ENCODE measurements at regions not wholly inside any gene's neighbourhood (a gene's known extent, or its start where the extent isn't known, plus 50 kb on each side); places are given as distances from the start of the nearest gene placed in this dataset.

DNA sequence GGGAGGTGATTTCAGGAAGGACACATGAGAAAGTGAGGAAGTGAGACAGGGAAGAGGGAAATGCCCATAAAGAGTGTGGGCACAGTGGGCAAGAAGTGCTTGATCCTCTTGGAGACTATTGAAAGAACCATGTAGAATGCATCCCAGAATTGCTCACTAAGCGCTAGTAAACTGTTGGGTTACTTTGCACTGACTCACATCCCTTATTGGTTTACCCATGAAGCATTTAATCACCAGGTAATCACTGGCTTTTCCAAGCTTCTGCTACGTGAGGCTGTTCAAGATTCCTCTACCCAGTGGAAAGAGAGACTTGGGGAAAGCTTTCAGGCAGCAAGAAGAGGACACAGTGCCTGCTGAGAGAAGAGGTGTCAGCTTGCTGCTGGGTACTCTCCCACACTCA lies 410.0 kb upstream of the JAG1 start:
- no peak for DNase-seq (ENCODE audit: low read depth in 2 of 2)

DNA sequence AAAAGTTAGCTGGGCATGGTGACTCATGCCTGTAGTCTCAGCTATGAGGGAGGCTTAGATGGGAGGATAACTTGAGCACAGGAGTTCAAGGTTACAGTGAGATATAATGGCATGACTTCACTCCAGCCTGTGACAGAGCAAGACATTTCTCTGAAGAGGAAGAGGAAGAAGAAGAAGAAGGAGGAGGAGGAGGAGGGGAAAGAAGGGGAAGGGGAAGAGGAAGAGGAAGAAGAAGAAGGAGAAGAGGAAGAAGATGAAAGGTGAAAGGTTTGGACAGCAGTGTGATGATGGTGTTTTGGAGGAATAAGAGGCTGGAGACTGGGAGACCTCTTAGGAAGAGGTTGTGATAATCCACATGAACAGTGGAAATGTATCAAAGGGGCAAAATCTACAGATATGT lies 410.7 kb upstream of the JAG1 start:
- DNase-seq (ENCODE audit: low read depth in 2 of 2) = no peak

DNA sequence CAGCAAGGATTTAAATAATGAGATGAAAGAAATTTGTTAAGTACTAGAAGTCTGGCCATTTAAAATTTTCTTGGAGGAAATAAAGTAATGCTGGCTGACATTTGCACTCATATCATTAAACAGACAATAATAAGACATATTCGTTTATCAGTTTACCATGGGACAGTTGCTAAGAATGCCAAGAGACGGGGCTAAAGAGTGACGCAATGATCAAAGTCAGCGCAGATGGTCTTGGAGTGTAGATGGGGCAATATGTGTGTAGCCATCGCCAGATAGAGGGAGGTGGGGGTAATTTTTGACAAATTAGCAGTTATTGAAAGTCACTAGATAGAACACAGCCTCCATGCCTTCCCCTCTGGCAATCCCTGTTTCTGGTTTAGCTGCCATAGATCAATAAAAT lies 413.2 kb upstream of the JAG1 start:
- no peak for DNase-seq (ENCODE audit: low read depth in 2 of 2)

DNA sequence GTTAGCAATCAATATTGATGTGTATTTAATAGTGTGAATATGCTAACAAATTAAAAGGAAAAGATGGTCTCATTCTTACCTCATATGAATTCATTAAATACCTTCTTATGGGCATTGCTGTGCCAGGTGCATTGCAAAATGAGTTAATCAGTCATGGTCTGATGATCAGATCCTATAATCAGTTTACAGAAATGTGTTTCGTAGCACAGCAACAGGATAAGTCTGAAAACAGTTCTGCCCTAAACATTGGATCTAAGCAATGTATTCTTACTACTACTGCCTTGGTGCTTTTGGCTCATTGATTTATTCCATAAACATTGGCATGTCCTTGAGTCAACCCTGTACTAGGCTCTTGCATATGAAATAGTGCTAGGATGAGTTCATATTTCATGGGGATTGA lies 417.0 kb upstream of the JAG1 start:
- DNase-seq (ENCODE audit: low read depth in 2 of 2) = no peak

DNA sequence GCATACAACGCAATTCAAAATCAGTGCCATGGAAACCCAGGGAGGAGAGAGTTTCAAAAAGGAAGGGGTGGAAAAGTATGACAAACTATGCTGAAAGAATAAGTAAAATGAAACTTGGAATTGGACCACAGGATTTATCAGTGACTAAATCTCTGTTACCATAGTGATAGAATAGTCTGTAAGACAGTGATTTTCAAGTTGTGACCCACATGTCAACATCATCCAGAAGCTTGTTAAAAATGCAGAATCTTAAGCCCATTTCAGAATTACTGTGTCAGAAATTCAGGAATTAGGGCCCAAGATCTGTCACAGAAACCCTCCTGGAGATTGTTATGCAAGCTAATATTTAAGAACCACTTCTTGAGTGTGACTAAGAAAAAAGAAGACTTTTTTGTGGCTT lies 417.7 kb upstream of the JAG1 start:
- DNase-seq (ENCODE audit: low read depth in 2 of 2) = no peak

DNA sequence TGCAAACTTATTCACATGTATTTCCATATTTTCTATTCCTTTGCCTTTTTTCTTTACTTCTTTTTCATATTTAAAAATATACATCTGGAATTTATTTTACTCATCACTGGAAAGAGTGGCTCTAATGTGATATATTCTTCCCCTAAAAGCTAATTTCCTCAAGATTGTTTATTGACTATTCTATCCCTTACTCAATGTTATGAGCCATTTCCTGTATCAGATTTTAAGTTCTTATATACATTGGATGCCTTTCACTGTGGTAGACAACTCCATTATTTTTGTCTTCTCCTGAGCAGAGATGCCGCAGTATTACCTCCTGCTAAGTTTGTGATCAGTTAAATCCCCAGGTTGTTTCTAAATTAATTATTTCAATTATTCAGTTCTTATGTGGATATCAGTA lies 418.4 kb upstream of the JAG1 start:
- DNase-seq (ENCODE audit: low read depth in 2 of 2) = no peak

DNA sequence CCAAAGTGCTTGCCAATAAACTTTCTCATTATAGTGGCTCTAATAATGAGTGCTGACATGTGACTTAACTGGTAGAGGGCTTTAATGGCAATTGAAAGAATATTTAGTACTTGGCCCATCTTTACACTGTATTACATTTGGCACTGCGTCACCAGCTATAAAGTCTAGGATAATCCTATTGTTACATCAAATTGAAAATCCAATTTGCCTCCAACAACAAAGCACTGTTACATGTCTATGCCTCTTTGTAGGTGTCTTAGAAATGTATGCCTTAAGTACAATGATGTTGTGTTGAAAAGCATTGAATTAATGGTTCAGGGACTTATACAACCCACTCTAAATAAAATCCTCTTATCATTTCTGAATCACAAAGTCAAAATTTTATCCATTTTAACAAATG lies 420.4 kb upstream of the JAG1 start:
- no peak for DNase-seq (ENCODE audit: low read depth in 2 of 2)

DNA sequence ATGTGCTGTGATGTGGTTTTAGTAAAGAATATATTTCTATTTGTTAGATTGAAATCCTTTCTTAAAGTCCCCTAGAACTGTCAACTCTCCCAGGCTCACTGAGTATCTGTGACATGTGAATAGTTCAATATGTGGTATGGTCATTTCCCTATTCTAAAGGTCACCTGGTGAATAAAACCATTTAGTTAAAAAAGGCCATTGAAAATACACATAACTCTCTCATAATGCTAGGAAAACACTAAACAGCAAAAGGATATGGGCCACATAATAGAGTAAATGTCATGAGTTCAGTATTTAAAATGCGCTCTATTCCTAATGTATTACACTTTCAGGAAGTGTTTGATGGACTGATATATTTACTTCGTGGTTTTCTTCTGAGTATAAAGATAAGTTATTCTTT lies 420.9 kb upstream of the JAG1 start:
- no peak for DNase-seq (ENCODE audit: low read depth in 2 of 2)

DNA sequence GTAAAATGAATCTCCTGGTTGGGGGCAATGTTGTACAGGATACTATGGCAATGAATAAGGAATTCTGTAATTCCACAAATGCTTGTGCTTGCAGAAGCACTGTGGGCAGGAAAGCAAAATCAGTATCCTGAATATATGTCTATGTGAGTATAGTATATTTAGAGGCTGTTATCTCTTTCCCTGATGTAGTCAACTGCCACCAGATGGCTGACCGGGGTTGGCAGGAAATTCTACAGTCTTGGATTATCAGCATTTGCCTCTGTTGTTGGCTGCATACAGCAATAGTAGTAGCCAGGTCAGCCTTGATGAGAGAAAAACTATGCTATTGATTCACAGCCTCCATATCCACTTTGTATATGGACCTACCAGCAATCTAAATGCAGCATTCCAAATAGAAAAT lies 425.1 kb upstream of the JAG1 start:
- DNase-seq (ENCODE audit: low read depth in 2 of 2) = no peak

DNA sequence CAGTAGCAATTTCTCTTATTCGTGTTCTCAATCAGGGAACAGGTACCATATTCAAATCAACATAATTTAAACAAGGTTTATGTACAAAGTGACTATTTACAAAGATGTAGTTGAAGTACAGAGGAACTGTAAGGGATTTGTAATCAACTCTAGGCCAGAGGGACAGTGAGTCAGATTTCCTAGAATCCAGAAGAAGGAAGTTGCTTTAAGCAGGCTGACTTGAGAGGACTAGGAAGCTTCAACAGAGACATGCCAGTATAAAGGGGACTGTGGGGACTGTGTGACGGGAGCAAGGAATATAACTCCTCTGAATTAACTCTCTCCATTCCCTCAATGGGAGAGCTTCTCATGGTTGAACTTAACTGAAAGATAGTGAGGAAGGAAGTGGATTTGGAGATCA lies 427.4 kb upstream of the JAG1 start:
- DNase-seq (ENCODE audit: low read depth in 2 of 2) = no peak

DNA sequence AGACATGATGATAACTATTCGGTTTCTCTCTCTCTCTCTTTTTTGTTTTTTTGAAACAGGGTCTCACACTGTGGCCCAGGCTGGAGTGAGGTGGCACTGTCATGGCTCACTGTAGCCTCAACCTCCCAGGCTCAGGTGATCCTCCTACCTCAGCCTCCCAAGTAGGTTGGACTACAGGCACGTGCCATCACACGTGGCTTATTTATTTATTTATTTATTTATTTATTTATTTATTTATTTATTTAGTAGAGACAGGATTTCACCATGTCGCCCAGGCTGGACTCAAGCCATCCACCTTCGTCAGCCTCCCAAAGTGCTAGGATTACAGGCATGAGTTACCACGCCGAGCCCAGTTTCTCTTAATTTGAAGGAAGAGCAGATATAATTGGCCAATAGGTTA lies 427.9 kb upstream of the JAG1 start:
- DNase-seq (ENCODE audit: low read depth in 2 of 2) = no peak

DNA sequence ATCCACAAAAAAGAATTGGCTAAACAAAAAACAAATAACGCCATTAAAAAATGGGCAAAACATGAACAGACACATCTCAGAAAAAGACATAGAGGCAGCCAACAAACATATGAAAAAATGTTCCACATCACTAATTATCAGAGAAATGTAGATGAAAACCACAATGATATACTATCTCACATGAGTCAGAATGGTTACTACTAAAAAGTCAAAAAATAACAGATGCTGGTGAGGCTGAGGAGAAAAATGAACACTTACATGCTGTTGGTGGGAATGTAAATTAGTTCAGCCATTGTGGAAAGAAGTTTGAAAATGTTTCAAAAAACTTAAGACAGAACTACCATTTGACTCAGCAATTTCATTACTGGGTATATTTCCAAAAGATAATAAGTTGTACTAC lies 430.1 kb upstream of the JAG1 start:
- no peak for DNase-seq (ENCODE audit: low read depth in 2 of 2)

DNA sequence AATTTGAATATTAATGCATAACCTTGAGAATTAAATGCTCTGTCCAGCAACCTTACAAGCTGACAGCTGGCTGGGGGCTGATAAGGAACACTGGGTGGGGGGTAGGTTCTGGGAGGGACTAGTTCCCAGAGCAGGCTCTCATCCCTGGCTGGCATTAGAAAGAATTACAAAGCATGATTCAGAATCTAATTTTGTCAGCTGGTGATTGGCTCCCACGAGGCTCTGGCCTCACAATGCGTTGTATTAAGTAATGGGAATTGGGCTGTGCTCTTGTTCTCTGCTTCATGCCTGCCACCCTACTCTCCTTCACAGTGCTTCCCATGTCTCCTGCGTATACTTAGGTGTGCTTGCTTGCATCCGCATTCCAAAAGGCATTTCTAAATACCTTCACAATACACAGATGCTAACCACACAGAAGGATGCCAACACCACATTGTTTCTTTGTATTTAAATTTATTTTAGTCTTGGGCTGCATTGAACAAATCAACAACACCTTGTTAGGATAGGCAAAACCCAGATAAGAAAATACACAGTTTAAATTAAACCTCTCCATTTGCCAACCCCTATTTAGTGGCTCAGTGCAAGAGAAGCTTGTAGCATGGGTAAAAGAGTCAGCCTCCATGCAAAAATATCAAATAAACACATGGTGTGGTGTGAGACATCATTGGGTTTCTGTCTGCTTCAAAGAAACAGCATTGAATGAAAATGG lies 434.5 kb upstream of the JAG1 start:
- no peak for DNase-seq (ENCODE audit: low read depth in 2 of 2)

DNA sequence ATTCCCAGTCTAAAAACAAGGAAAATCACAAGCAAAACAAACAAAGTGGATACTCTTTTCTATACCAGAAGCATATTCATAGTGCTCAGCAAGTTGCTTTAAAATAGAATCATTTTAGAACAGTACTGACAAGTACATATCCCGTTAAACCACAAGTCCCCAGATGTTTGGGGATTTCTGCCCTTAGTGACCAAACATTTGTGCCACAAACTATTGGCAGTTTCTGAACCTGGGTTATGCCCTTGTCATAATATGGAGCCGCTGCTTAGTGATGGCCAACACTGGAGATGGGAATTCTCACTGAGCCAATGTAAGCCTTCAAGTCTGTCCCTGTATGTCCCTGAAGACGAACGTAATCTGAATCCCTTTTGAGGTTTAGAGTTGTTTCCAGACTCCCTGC lies 436.7 kb upstream of the JAG1 start:
- no peak for DNase-seq (ENCODE audit: low read depth in 2 of 2)

DNA sequence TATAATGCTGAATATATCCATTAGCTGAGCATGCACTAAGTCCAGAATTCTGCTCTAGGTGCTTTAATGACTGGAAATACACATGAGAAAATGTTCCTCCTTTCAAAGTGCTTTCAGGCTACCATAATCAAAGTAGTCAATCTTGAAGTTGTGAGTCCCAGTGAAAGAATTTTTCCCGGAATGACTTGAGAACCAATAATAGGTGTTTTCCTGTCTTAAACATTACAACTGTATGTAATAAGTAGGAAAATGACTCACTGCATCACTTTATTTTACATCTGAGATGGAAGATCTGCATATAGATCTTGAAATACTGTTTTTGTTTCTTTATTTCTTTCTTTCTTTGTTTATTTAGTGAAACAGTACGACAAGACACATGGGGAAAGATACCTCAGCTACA lies 437.4 kb upstream of the JAG1 start:
- no peak for DNase-seq (ENCODE audit: low read depth in 2 of 2)

DNA sequence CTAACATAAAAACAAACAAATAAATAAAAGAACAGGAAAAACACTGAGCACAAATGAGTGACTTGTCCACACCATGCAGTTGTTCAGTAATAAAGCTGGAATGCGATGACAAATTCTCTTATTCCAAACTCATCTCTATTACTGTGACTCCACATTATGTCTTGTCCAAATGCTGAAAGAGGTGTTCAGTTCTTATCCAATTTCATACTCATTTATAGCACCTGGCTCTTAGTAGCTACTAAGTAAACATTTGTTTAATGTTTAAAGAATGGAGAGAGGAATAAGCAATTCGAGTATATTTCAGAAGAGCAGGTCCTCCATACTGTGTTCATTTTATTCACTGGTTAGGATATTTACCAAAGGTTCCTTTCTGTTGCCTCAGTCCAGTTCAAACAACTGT lies 439.0 kb upstream of the JAG1 start:
- no peak for DNase-seq (ENCODE audit: low read depth in 2 of 2)

DNA sequence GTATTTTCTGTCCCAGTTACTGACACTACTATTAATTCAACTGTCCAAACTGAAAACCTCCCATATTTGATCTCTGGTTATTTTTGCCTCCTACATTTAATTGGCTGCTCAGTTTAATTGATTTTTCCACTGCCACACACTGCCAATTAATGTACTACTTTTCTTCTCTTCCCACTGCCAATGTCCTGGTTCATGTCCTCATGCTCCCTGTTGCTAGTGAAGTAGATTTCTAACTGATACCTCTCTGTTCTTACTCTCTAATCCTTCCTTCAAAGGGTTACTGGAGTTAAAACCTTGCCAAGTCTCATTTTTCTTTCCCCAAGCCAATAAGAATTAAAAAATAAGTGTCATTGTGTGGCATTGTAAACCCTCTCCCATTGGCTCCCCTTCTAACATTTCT lies 440.6 kb upstream of the JAG1 start:
- DNase-seq (ENCODE audit: low read depth in 2 of 2) = no peak

DNA sequence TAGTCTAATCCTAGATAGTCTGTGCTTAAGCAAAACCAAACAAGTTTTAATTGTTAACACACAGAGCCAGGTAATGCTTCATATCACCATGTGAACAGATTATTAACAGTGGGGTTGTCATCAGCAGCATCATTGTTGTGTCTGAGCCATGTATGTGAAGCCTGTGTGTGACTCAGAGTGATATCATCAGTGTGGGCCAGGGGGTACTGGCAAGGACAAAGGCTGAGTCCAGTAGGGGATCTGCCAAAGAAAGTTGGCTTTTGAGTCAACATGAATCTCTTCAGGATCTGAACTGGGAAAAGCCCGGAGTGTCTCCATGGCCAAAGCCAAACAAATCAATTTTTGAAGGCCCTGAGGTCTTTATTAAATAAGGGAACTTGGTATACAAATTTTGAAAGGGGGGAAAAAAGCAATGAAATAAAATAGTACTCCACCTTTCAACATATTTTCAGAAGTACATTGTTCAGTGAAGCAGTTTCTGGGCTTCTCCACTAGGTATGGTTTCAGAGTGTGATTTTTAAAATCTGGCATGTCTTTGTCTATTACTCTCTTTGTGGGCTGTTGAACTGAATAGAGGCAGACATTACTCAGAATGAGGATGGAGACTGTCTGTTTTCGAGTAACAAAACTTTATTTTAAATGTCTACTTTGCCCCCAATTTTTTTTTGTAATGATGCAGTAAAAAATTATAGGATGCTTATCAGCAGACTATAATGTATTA lies 444.2 kb upstream of the JAG1 start:
- DNase-seq (ENCODE audit: low read depth in 2 of 2) = no peak

DNA sequence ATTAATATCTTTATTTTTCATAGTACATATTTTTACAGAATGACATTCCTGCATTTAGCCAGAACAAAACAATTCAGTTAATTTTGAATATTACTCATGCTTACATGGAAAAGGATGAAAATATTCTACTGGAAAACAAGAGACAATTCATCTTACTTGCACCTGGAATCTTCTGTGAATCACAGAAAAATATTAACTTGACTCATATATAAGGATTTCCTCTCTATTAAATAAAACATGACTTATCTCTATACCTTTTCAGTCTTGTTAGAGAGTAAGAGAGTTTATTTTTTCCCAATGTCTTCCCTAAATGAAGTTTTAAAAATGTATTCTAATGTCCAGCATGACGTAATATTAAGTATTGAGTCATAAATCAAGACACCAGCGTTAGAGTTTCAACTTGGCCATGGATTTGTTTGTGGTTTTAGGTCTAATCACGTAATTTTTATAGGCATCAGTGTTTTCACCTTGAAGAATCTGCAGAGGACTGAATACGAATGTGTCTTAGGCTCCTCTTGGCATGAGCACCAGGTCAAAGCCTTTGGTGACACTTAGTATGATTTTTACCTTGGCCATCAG lies 445.1 kb upstream of the JAG1 start:
- no peak for DNase-seq (ENCODE audit: low read depth in 2 of 2)

DNA sequence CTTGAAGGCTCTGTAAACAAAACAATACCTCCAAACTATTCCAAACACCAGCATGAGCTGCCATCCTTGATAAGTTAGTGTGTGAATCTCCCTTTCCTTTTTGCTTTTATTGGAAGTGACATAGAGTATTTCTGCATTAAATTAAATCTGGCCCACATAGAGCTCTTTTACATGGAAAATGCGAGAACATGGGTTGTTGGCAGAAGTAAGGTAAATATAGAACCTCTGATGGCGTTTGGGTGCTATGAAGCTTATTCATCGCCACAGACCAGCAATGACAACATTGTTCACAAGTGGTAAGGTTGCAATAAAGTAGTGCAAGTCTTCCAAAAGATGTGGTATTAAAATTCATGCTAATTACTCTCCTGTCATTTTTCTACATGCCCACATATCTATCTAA lies 445.8 kb upstream of the JAG1 start:
- DNase-seq (ENCODE audit: low read depth in 2 of 2) = no peak

DNA sequence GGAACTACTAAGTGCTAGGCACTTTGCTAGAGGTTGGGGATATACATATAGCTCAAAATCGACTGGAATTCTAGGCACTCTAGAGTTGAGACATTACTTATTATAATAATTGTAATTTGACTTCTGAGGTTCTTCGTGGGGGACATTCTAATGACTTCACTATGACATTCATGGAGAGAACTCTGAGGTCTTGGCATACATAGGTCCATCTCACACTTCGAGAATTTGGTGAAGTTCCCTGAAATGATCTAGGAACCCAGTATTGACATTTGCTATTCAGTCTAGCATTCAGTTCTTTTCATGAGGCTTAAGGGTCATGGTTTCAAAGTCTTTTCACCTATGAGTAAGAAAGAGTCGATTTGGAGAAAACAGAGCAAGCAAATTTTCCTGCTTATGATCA lies 446.6 kb upstream of the JAG1 start:
- DNase-seq (ENCODE audit: low read depth in 2 of 2) = no peak

DNA sequence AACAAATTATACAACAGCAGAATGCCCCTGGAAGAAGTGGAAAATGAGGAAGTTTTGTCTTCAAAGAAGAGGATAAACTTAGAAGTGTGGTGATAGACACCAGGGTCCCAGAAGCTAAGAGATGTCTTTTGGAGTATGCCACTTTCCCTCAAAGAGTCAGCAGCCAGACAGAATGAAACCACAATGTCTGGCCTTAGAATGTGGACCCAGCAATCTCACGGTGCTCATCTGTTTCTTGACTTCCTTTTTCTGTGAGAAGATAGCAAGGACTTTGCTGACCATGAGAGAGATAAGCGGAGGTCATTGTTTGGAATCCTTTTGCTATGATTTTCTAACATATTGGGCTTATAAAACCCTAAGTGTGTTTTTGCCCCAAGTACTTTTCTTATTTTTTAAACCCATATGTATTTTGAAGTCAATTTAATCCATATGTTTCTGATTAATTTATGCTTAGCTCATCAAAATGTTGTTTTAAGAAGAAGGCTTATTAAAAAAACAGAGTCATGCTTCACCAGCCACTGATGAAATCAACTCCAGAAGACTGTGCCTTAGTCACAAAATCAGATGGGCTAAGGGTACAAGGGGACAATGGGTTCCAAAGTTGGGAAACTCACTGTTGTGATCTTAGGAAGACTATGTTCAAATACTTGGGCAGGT lies 451.2 kb upstream of the JAG1 start:
- DNase-seq (ENCODE audit: low read depth in 2 of 2) = no peak

DNA sequence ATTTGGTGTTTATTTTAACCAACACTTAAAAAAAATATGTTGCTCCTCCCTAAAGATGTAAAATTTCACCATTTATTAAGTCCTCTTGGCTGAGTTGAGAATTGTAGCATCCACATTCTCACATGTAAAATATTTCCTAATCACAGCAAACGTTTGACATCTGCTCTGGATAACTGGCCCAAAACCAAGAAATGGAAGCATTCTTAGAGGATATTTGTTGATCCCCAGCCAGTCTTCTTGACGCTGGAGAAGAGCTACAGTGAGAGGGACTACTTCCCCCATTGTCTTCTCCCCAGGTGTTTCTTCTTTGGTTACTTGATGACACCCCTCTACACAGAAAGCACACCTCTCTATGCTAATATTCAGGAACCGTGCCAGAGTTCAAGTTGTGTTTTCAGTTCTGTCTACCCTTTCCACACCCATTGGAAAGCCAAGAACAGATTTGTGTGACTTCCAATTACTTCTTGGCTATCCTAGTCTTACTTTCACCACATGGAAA lies 454.5 kb upstream of the JAG1 start:
- no peak for DNase-seq (ENCODE audit: low read depth in 2 of 2)
